GM12878 (cell line): ENCODE measurements at regions not wholly inside any gene's neighbourhood (a gene's known extent, or its start where the extent isn't known, plus 50 kb on each side); places are given as distances from the start of the nearest gene placed in this dataset.

Source experiments
- ATF3 ChIP-seq: IDR thresholded peaks from 2 replicates; pipeline ENCODE4 v1.6.1; 2011; ENCODE audit warnings: low read depth, mild to moderate bottlenecking, low read length, moderate library complexity, borderline replicate concordance; ENCODE audit errors: extremely low read depth
- CEBPB ChIP-seq, 2 experiments: fragments of 150-350 bp in 1 of 2; IDR thresholded peaks; 2 replicates each; pipeline ENCODE4 v1.6.1; 2012 to 2014; ENCODE audit warnings: low read depth in 2 of 2, low read length in 2 of 2, borderline replicate concordance in 1 of 2, inconsistent platforms in 1 of 2
- CTCF ChIP-seq, 3 experiments: IDR thresholded peaks in 2 of 3; conservative IDR thresholded peaks in 1 of 3; 2 replicates each; pipeline ENCODE4 v1.5.1; 2011; ENCODE audit warnings: low read depth in 3 of 3, low read length in 3 of 3, mild to moderate bottlenecking in 3 of 3, control low read depth in 2 of 3, moderate library complexity in 2 of 3, inconsistent platforms in 1 of 3, mixed read lengths in 1 of 3; ENCODE audit not compliant: control insufficient read depth in 2 of 3, insufficient read depth in 1 of 3; ENCODE audit errors: extremely low read depth in 1 of 3
- MYC ChIP-seq: IDR thresholded peaks from 2 replicates; pipeline ENCODE4 v1.6.1; 2011; ENCODE audit warnings: mild to moderate bottlenecking, low read length, moderate library complexity, inconsistent platforms; ENCODE audit not compliant: insufficient read depth, insufficient replicate concordance, insufficient read length, severe bottlenecking
- POLR2A ChIP-seq: IDR thresholded peaks from 2 replicates; pipeline ENCODE4 v1.6.1; 2011; ENCODE audit warnings: low read depth, mild to moderate bottlenecking, low read length
- POLR2AphosphoS5 ChIP-seq: IDR thresholded peaks from 2 replicates; pipeline ENCODE4 v1.6.1; 2011; ENCODE audit warnings: mild to moderate bottlenecking, low read length, inconsistent platforms
- RCOR1 ChIP-seq: conservative IDR thresholded peaks from 2 replicates; pipeline ENCODE4 v1.6.1; 2012; ENCODE audit warnings: low read depth, low read length, improper control_type of control experiment
- SP1 ChIP-seq: IDR thresholded peaks from one replicate; pipeline ENCODE4 v1.6.1; 2011; ENCODE audit warnings: low read depth, low read length
- SREBF1 ChIP-seq: IDR thresholded peaks from 2 replicates; pipeline ENCODE4 v1.6.1; 2012; ENCODE audit warnings: mild to moderate bottlenecking, low read length
- TAF1 ChIP-seq: IDR thresholded peaks from 2 replicates; pipeline ENCODE4 v1.6.1; 2011; ENCODE audit warnings: mild to moderate bottlenecking, low read depth, low read length, borderline replicate concordance

GRCh38 chr13:26487781-26488180 is 69.7 kb upstream of the WASF3 start:
- TF ChIP-seq CEBPB (IDR thresholded peaks at IDR 0.05; ENCODE audit: borderline replicate concordance in 1 of 2, low read depth in 2 of 2, low read length in 2 of 2) (no peak), ATF3 (no peak), POLR2A (no peak), CTCF (IDR thresholded peaks at IDR 0.05 in 2 of 3, conservative IDR thresholded peaks at IDR 0.05 in 1 of 3; ENCODE audit: control insufficient read depth in 2 of 3, extremely low read depth in 1 of 3, insufficient read depth in 1 of 3, low read depth in 3 of 3, low read length in 3 of 3) (no peak), TAF1 (no peak), SREBF1 (no peak), SP1 (no peak), RCOR1 (no peak), MYC (no peak), POLR2AphosphoS5 (no peak)
